Testis (tissue), 2 donors: ENCODE measurements at regions not wholly inside any gene's neighbourhood (a gene's known extent, or its start where the extent isn't known, plus 50 kb on each side); places are given as distances from the start of the nearest gene placed in this dataset.

Experiments used
- CTCF ChIP-seq, 3 experiments: fragments of 450-650 bp in 2 of 3; fragments of 200-600 bp in 1 of 3; sonication (generic) in 1 of 3; IDR thresholded peaks; one replicate each; pipeline ENCODE4 v1.5.1; 2016 to 2019; ENCODE audit warnings: antibody characterized with exemption in 3 of 3, mild to moderate bottlenecking in 2 of 3, moderate library complexity in 1 of 3
- POLR2A ChIP-seq: fragments of 450-650 bp; IDR thresholded peaks from one replicate; pipeline ENCODE4 v1.6.1; 2017; ENCODE audit warnings: antibody characterized with exemption, mild to moderate bottlenecking, moderate library complexity

DNA sequence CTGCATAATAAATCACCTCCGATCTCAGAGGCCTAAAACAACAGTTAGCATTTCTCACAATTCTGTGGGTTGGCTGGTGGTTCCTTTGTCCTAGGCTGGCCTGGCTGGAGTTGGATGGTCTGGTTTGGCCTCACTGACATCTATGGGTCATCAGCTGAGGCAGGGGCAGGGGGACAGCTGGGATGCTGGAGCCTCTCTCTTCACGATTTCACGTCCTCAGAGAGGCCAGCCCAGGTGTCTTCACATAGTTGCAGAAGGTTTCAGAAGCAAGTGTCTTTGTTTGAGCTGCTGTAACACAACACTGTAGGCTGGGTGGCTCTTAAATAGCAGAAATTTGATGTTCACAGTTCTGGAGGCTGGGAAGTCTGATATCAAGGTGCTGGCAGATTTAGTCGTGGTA, 155.5 kb upstream of the CACNA1E start:
- TF ChIP-seq CTCF (IDR thresholded peaks at IDR 0.05) (no peak), POLR2A (no peak)
